GM03348 (cell line): ENCODE measurements at regions not wholly inside any gene's neighbourhood (a gene's known extent, or its start where the extent isn't known, plus 50 kb on each side); places are given as distances from the start of the nearest gene placed in this dataset.

Experiments
- DNase-seq: peaks from one replicate; pipeline ENCODE4 v3.0.0; 2012; ENCODE audit warnings: low spot score

- DNase-seq: no peak
These were observed 157.6 kb upstream of the VASH1 start for GRCh38 chr14:76603713-76604112.

- no peak for DNase-seq
These were observed 153.8 kb upstream of the VASH1 start for GRCh38 chr14:76607510-76607909.

GRCh38 chr14:76612654-76613053, 148.6 kb upstream of the VASH1 start:
- DNase-seq: no peak

- no peak for DNase-seq
These were observed 147.7 kb upstream of the VASH1 start for GRCh38 chr14:76613616-76614015.

GRCh38 chr14:76615331-76615730, 145.9 kb upstream of the VASH1 start:
- no peak for DNase-seq

- DNase-seq: no peak
These were observed 143.8 kb upstream of the VASH1 start for GRCh38 chr14:76617440-76617839.

GRCh38 chr14:76636602-76637001, 124.7 kb upstream of the VASH1 start:
- DNase-seq: no peak

- DNase-seq: no peak
These were observed 122.4 kb upstream of the VASH1 start for GRCh38 chr14:76638841-76639240.

- DNase-seq: no peak
These were observed 121.5 kb upstream of the VASH1 start for GRCh38 chr14:76639606-76640229.

- no peak for DNase-seq
These were observed 120.3 kb upstream of the VASH1 start for GRCh38 chr14:76640923-76641395.

- DNase-seq: no peak
These were observed 119.7 kb upstream of the VASH1 start for GRCh38 chr14:76641541-76641940.

- no peak for DNase-seq
These were observed 117.4 kb upstream of the VASH1 start for GRCh38 chr14:76643887-76644286.

GRCh38 chr14:76644855-76645518, 116.3 kb upstream of the VASH1 start:
- peak; percentile 63 for DNase-seq

- DNase-seq: peak; percentile 82
These were observed 113.5 kb upstream of the VASH1 start for GRCh38 chr14:76647697-76648298.

GRCh38 chr14:76651410-76652055, 109.7 kb upstream of the VASH1 start:
- DNase-seq: no peak

GRCh38 chr14:76653875-76654572, 107.2 kb upstream of the VASH1 start:
- no peak for DNase-seq

GRCh38 chr14:76654573-76655108, 106.6 kb upstream of the VASH1 start:
- DNase-seq: no peak

- no peak for DNase-seq
These were observed 105.9 kb upstream of the VASH1 start for GRCh38 chr14:76655331-76655730.

GRCh38 chr14:76656592-76656991, 104.7 kb upstream of the VASH1 start:
- no peak for DNase-seq

GRCh38 chr14:76657404-76657803, 103.9 kb upstream of the VASH1 start:
- DNase-seq: no peak

GRCh38 chr14:76657846-76658245, 103.4 kb upstream of the VASH1 start:
- DNase-seq: no peak

GRCh38 chr14:76662580-76662979, 98.7 kb upstream of the VASH1 start:
- no peak for DNase-seq
